ENCODE measurements at regions not wholly inside any gene's neighbourhood (a gene's known extent, or its start where the extent isn't known, plus 50 kb on each side); places are given as distances from the start of the nearest gene placed in this dataset.

GRCh38 chr5:36529142-36529541 is 77.3 kb upstream of the SLC1A3 start:
- TF ChIP-seq TCF7L2 (IDR thresholded peaks at IDR 0.05; ENCODE audit: low read depth, low read length) (no peak), CTCF (IDR thresholded peaks at IDR 0.05) (no peak), POLR2AphosphoS5 (IDR thresholded peaks at IDR 0.05; ENCODE audit: low read depth, low read length) (no peak)
- TF ChIP-seq, protein P1, sequence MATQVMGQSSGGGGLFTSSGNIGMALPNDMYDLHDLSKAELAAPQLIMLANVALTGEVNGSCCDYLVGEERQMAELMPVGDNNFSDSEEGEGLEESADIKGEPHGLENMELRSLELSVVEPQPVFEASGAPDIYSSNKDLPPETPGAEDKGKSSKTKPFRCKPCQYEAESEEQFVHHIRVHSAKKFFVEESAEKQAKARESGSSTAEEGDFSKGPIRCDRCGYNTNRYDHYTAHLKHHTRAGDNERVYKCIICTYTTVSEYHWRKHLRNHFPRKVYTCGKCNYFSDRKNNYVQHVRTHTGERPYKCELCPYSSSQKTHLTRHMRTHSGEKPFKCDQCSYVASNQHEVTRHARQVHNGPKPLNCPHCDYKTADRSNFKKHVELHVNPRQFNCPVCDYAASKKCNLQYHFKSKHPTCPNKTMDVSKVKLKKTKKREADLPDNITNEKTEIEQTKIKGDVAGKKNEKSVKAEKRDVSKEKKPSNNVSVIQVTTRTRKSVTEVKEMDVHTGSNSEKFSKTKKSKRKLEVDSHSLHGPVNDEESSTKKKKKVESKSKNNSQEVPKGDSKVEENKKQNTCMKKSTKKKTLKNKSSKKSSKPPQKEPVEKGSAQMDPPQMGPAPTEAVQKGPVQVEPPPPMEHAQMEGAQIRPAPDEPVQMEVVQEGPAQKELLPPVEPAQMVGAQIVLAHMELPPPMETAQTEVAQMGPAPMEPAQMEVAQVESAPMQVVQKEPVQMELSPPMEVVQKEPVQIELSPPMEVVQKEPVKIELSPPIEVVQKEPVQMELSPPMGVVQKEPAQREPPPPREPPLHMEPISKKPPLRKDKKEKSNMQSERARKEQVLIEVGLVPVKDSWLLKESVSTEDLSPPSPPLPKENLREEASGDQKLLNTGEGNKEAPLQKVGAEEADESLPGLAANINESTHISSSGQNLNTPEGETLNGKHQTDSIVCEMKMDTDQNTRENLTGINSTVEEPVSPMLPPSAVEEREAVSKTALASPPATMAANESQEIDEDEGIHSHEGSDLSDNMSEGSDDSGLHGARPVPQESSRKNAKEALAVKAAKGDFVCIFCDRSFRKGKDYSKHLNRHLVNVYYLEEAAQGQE (IDR thresholded peaks at IDR 0.05; ENCODE audit: insufficient read depth in 1 of 2, low read depth in 2 of 2, low read length in 1 of 2) = no peak

All from Panc1 (cell line).